ENCODE measurements at regions not wholly inside any gene's neighbourhood (a gene's known extent, or its start where the extent isn't known, plus 50 kb on each side); places are given as distances from the start of the nearest gene placed in this dataset.
"Not testable (repeated sequence)": the region's sequence is repeated elsewhere in the genome, so short reads cannot be mapped to it uniquely, and the experiment has no call there.

DNA sequence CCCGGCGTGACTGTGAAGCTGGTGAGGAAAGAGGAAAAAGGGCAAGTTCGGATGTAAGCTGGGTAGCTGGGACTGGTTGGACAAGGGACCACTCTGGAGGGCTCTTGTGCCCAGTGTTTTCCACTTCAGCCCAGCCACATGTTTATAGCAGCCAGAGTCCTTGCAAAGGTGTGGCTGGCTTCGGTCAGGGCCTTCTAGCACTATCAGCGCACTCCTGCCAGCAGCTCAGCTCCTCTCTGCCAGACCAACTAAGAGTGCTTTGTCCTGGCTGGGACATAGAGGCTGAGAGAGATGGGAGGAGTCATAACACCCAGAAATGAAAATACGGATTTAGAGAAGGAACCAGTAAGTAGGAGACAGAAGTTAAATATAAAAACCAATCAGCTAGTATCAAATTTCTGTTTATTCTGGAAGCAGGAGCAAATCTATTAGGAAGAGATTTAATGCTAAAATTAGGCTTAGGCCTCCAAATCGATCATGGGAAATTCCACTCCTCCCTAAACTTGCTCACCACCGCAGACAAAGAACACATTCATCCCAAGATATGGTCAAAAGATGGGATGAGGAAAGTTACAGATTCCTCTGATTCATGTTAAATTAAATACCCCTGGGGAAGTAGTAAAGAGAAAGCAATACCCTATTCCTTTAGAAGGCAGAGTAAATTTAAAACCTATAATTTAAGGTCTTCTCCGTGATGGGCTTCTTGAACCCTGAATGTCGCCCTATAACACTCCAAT lies 135.0 kb downstream of the RALA start:
- DNase-seq: no peak

DNA sequence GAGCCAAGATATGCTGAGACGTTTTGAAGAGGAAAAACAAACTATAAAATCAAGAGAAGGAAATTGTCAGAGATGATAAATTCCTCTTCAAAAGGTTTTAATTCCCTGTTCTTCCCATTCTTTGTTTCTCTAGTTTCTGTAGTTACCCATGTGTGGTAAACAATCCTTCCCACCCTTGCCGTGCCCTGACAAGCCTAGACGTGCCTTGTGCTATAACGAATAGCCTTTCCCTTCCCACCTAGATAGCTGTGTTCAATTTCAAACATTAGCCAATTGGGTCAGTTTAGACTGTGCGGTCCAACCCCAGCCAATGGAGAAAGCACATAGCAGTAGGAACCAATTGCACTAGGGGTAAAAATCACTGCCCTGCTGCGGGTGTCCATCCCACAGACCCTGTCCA lies 138.1 kb downstream of the RALA start:
- DNase-seq: no peak

DNA sequence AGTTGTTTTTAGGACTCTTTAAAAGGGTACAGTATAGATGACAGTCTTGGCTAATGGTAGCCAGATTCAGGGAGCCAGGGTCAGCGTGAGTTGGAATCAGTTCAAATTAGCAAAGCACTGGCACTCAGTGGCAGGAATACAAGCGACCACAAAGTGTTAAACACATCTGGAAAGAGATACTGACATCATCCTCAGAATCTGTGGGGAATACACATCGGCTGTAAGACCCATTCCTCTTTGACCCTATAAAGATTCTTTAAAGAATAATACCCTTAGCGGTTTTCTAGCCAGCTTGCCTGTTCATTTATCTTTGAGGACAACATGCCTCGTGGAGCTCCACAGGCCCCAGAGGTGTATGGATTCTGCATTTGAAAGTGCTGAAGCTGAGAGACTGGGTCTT lies 139.1 kb downstream of the RALA start:
- DNase-seq: not testable (repeated sequence)

DNA sequence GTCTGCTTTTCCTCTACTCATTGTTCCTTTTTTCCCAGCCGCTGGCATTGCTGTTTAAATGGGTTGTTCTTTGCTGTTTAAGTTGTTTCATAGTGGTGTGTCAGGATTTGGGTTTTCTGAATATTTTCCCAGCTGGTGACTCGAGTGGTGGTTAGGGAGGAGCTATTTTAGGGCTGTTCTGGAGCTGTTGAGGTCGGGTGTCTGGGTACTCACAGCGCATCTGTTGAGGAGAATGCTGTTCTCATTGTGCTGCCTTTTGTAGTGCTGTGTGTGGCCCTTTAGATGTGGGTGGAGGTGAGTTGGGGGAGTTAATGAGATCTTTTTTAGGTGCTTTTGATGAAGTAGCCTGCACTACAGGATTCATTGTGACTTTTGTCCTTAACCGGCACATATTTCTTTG lies 139.5 kb downstream of the RALA start:
- not testable (repeated sequence) for DNase-seq

DNA sequence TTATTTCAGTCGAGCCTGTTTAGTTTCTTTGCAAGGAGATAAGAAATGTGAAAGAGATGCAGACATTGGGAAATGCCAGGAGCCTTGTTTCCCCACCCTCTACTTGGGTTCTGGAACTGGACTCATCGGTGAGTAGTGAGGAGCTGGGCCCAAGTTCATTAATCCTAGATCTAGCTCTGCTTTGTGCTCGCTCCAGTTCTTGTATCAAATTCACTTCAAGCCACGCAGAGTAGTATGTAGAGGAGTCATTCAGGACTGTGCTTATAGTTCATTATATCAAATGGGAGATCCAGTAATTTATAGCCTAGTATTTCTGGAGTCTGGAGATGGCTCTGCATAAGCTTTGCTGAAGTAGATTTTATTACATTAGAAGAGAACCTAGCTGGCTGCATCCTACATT lies 142.5 kb downstream of the RALA start:
- DNase-seq: not testable (repeated sequence)

DNA sequence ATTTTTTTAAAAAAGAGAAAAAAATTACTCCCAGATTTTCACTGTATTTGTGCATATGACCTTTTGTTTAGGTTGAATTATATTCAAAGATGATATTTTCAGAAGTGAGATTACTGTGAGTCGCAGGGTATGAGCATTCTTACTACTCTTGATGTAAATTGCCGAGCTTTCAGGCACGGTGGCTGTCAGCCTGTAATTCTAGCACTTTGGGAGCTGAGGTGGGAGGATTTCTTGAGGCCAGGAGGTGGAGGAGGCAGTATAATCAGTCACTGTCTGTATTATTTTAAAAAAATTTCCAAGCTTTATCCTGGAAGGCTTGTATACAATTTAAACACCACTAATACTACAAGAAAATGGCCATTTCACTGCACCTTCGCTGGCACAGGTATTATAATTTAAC lies 145.1 kb downstream of the RALA start:
- not testable (repeated sequence) for DNase-seq

DNA sequence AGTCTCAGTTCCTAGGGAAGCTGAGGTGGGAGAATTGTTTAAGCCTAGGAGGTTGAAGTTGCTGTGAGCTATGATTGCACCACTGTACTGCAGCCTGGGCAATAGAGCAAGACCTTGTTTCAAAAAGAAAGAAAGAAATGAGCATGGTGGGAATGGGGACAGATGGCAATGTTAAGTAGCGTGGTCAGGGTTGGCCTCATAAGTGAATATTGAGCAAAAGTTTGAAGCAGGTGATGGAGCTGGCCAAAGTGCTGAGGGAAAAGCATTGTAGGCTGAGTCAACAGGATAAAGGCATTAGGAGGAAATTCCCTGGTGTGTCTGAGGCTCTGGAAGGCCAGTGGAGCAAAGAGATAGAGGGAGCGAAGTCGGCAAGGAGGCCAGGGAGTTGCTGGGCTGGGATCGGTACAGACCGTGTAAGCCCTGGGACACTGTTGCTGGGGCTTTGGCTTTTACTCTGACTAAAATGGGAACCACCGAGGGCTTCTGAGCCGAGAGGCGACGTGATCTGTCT lies 151.0 kb downstream of the RALA start:
- DNase-seq: not testable (repeated sequence)

DNA sequence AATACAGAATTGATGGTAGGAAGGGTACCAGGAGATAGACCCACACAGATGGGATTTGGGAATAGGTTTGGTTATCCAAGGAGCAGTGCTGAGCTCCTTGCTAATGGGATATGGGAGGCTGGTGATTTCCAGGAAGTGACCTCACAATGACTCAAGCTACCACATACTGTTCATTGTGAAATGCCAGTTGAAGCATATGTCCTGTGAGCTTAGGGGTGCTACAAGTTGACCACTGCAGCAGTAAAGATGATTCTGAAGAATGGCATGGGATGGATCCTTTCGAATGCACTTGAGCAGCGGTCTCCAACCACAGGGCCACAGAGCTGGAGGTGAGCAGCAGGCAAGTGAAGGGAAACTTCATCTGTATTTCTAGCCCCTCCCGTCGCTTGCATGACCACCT lies 158.2 kb downstream of the RALA start:
- not testable (repeated sequence) for DNase-seq

DNA sequence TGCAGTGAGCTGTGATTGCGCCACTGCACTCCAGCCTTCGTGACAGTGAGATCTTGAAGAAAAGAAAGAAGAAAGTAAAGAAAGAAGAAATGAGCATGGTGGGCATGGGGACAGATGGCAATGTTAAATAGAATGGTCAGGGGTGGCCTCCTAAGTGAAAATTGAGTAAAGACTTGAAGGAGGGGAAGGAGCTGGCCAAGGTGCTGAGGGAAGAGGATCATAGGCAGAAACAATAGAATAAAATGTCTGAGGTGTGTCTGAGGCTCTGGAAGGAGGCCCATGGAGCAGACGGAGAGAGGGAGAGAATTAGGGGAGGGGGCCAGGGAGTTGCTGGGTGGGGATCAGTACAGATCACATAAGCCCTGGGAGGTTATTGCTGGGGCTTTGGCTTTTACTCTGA lies 163.1 kb downstream of the RALA start:
- DNase-seq: not testable (repeated sequence)

DNA sequence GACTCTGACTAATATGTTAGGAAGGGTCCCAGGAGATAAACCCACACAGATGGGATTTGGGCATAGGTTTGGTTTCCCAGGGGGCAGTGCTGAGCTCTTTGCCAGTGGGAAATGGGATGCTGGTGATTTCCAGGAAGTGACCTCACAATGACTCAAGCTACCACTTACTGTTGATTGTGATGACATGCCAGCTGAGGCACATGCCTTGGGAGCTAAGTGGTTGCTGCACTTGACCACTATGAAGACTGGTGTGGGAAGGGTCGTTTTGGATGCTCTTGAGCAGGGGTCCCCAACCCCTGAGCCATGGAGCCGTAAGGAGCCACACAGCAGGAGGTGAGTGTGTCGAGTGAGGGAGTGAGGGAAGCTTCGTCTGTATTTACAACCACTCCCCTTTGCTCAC lies 159.0 kb upstream of the CDK13 start:
- DNase-seq: not testable (repeated sequence)

DNA sequence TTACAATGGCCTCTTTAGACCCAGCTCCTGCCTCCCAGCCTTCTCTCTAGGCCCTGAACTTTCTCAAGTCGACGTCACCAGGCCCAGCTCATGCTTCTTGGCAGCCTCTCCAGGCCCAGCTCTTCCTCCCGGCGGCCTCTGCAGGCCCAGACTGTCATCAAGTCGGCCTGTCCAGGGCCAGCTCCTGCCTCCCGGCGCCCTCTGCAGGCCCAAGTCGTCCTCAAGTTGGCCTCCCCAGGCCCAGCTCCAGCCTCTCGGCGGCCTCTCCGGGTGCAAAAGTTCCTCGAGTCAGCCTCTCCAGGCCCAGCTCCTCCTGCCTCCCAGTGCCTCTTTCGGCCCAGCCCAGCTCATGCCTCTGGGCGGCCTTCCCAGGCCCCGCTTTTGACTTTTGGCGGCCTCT lies 158.1 kb upstream of the CDK13 start:
- DNase-seq: not testable (repeated sequence)

DNA sequence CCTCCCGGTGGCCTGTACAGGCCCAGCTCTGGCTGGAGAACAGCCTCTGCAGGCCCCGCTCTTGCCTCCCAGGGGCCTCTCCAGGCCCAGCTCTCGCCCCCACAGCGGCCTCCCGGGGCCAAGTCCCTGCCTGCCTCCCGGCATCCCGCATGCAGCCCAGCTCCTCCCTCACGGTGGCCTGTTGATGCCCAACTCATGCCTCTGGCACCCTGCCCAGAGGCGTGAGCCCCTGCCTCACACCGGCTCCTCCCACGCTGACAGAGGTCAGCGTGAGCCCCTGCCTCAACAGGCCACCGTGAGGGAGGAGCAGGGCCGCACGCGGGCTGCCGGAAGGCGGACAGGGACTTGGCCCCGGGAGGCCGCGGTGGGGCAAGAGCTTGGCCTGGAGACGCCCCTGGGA lies 157.0 kb upstream of the CDK13 start:
- DNase-seq: not testable (repeated sequence)

DNA sequence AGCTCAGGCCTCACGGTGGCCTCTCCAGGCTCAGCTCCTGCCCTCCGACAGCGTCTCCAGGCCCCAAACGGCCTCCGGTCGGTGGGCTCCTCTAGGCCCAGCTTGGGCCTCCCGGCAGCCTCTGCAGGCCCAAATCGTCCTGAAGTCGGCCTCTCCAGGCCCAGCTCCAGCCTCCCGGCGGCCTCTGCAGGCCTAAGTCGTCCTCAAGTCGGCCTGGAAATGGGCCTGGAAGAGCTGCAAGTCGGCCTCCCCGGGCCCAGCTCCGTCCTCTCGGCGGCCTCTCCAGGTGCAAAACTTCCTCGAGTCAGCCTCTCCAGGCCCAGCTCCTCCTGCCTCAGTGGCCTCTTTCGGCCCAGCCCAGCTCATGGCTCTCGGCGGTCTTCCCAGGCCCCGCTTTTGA lies 156.2 kb upstream of the CDK13 start:
- DNase-seq: not testable (repeated sequence)

DNA sequence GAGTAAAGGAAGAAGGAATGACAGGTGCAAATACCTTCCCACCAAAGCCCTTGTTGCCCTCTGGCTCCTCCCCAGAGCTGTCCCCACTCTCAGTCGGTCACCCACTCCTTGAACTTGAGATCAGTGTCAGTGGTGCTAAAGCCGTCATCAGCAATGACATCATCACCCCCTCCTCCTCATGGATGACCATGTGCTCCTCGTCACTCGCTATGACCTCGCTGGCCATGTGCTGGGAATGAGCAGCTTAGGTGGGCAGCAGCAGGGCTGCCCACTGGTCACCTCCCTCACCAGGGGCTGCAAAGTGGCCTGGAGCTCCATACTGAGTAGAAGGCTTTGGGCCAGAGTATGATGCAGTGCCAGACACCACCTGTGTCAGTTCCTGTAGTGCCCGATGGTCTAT lies 153.1 kb upstream of the CDK13 start:
- DNase-seq: not testable (repeated sequence)

DNA sequence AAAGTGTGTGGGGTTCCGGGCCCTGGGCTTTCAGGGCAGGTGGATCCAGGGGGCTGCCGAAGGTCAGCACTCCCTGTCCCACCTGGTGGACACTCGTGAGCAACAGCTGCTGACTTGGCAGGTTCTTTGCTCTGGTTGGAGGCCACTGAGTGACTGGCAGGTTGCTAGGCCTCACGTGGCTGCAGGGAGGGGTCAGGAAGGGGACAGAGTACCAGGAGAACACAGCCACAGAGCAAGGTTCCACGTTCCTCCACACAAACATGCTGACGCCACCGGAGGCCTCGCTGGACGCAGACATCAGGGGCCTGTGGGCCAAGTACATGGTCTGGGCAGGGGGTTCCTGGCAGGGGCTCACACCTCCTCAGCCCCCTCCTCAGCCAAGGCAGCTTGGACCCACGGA lies 152.0 kb upstream of the CDK13 start:
- DNase-seq: not testable (repeated sequence)

DNA sequence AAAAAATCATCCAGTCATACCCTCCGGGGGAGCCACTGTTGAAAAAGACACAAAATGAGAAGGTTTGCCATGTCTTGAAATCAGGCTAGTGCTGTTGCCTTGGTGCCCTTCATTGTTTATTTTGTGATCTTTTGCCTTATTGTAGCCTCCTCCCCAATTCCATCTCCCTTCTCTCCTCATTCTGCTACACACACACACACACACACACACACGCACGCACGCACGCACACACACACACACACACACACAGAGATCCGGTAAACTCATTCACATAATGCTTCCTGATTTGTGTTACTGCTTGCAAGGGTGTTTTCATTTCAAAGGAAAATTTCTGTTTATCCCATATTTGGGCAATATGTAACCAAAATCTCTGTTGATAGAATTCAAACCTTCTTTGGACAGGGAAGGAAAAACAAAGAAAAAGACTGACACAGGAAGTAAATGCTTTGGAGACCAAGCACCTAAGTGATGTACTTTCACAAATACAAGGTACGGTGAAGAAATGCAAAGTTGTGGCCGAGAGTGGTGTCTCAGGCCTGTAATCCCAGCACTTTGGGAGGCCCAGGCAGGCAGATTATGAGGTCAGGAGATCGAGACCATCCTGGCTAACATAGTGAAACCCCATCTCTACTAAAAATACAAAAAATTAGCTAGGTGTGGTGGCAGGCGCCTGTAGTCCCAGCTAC lies 141.1 kb upstream of the CDK13 start:
- no peak for DNase-seq

DNA sequence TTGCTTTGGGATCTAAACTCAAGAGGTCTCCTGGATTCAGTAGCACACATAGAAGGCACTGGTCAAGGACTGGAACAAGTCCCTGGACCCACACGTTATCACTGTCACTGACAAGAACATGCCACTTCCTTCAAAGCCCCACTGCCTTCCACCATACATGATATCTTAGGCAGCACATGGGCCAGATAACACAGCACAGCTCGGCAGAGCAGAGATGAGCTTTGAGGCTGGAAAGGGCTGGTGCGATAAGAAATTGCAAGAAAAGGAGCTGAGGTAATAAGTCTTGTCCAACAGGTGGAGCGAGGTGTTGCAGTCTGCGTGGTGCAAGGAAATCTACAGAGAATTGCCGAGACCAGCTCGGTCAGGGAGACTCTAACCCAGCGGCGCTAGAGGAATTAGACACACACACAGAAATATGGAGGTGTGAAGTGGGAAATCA lies 139.8 kb upstream of the CDK13 start:
- no peak for DNase-seq

DNA sequence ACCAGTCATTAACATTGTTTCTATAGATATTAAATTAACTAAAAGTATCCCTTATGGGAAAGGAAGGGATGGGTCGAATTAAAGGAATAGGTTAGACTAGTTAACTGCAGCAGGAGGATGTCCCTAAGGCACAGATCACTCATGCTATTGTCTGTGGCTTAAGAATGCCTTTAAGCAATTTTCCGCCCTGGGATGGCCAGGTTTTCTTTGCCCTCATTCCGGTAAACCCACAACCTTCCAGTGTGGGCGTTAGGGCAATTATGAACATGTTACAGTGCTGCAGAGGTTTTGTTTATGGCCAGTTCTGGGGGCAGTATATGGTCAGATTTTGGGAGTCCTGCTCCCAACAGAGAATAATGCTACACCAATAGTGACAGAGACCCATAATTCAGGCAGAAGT lies 139.3 kb upstream of the CDK13 start:
- no peak for DNase-seq

DNA sequence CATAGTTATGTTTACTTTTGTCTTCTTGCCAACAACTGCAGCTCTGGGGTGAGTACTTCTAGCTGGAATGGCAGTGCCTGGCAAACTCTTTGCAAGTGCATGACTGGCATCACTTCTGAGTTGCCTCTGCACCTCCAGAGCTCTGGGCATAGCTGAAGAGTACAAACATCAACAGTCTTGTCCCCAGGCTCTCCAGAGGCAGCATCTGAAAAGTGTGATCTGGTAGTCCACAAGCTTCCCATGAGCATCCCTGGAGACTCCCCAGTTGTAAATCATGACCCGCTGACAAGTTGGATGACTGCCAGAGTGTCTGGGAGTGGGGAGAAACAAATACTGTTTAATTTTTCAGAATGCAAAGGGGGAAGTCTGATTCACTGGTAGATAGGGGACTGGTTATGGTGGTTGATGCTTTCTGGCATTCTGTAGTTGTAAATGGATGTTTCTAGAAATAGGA lies 138.9 kb upstream of the CDK13 start:
- peak; percentile 32 for DNase-seq

DNA sequence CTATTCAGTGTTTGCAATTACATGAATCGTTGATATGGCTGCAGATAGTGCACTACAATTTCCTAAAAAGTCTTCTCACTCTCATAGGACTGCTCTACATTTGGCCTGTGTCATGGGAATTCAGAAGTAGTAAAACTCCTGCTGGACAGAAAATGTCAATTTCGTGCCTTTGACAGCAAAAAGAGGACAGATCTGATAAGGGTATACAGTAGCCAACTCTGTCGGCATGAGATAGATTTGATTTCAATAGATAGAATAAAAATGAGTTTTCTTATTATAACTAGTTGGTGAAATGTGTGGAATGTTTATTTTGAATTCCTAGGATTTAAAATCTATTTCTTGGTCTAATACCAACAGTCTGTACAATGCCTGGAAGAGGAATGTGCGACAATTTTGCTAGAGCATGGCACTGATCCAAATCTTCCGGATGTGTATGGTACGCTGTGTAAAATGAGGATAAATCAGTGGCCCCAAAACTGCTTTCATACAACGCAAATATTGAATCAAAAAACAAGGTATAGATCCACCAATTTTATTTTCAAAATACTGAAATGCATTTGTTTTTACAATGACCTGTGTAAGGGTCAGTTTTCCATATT lies 133.5 kb upstream of the CDK13 start:
- DNase-seq: peak; percentile 32

DNA sequence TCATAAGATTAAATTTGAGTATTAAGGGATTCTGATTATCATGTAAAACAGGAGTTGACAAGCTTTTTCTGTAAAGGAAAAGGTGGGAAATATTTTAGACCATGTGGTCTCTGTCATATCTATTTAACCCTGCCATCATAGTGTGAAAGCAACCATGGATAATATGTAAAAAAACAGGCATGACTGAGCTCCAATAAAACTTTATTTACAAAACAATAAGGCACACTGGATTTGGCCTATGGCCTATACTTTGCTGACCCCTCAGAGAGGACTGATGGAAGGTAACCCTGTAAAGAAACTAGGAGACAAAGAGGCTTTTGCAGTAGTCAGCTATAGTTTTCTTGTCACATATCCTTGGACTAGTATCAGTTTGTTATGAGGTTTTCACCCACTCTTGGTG lies 130.5 kb upstream of the CDK13 start:
- DNase-seq: no peak

DNA sequence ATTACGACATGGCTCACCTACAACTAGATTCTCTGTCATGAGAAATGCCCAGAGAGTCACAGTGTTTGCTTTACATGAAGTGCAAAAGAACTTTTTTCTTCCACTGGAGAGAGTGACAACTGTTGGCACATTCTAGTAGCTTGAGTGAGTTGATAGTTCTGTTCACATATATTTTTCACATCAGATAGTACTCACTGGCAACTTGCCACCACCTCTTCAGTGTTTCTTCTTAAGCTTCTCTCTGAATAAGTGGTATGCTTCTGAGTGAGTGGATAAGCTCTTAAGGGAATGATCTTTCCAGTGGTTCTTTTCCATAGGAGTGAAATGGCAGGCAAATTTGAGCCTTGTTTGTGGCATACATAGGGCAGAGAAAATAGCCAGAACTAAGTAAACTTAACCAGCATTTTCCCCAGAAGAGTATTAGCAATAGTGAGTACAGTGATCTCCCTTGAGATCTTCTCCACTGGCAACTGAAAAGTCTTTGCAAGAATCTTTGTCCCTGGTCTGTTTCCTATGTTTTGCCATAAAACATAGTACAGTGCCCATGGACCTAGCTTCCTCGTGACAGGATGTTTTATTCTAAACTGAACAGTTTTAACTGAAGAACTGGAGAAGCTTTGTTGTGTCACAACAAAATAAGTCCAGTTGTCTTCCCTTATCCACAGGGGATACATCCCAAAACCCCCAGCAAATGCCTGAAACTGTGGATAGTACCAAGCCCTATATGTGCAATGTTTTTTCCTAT lies 125.4 kb upstream of the CDK13 start:
- DNase-seq: peak; percentile 4

All from tongue (tissue), 1 donor.